Activated naive CD8-positive, alpha-beta T cell (primary cell): ENCODE measurements at regions not wholly inside any gene's neighbourhood (a gene's known extent, or its start where the extent isn't known, plus 50 kb on each side); places are given as distances from the start of the nearest gene placed in this dataset.
"Not testable (repeated sequence)": the region's sequence is repeated elsewhere in the genome, so short reads cannot be mapped to it uniquely, and the experiment has no call there.

Experiments
- H3K27ac Mint-ChIP-seq: one replicate; pipeline ENCODE4 v1.8.0; 2021; ENCODE audit warnings: mixed read lengths
- H3K27me3 Mint-ChIP-seq: one replicate; pipeline ENCODE4 v1.8.0; 2021; ENCODE audit warnings: mixed read lengths
- H3K36me3 Mint-ChIP-seq: one replicate; pipeline ENCODE4 v1.8.0; 2021; ENCODE audit warnings: mixed read lengths
- H3K4me1 Mint-ChIP-seq: one replicate; pipeline ENCODE4 v1.8.0; 2021; ENCODE audit warnings: low read depth, mixed read lengths
- H3K4me3 Mint-ChIP-seq: one replicate; pipeline ENCODE4 v1.8.0; 2021; ENCODE audit warnings: mild to moderate bottlenecking, mixed read lengths
- H3K9me3 Mint-ChIP-seq: one replicate; pipeline ENCODE4 v1.8.0; 2021; ENCODE audit warnings: low read depth, mixed read lengths

DNA sequence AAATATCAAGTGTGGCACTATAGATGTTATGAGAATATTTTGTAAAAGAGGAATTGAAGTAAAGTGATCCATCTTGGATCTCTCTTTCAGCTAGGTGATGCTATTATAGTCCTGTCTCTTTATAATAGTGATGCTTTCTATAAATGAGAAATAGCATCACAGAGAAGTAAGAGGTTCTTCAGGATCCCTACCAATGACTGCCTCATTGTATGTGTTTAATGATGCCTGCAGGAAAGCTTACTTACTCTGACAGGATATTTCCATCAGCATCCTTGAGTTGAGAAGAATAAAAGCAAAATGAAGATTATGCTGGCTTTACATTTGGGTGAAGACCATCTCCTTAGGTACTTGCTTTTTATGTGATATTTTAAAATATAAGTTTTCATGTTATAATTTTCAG is 846.0 kb upstream of the LRFN5 start:
- no peaks in the 10 kb centered on the region for H3K4me1 Mint-ChIP-seq
- no peak overlapping the region for H3K27ac Mint-ChIP-seq
- peaks cover 9% of the 10 kb centered on the region for H3K9me3 Mint-ChIP-seq
- no peak overlapping the region for H3K4me3 Mint-ChIP-seq
- no peaks in the 10 kb centered on the region for H3K36me3 Mint-ChIP-seq
- H3K27me3 Mint-ChIP-seq: no peaks in the 10 kb centered on the region

DNA sequence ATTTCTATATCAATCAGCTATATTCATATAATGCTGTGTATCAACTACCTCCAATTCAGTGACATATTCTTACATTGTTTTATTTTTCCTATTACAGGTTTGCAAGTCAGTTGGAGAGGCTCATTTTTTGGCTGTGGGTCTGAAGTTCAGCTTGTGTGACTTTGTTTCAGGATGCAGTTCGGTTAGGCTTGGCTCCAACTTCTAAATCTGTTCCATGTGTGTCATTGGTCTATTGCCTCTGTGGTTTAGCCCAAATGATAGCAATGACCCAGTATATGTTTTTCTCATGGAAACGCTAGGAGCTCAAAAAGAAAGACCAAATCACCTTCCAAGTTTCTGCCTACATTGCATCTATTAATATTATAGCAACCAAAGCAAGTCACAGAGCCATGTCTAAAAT is 848.6 kb upstream of the LRFN5 start:
- Mint-ChIP-seq H3K9me3 (peaks cover 5% of the 10 kb centered on the region), H3K4me3 (no peak overlapping the region), H3K27me3 (no peaks in the 10 kb centered on the region), H3K27ac (no peak overlapping the region), H3K4me1 (no peaks in the 10 kb centered on the region), H3K36me3 (no peaks in the 10 kb centered on the region)

DNA sequence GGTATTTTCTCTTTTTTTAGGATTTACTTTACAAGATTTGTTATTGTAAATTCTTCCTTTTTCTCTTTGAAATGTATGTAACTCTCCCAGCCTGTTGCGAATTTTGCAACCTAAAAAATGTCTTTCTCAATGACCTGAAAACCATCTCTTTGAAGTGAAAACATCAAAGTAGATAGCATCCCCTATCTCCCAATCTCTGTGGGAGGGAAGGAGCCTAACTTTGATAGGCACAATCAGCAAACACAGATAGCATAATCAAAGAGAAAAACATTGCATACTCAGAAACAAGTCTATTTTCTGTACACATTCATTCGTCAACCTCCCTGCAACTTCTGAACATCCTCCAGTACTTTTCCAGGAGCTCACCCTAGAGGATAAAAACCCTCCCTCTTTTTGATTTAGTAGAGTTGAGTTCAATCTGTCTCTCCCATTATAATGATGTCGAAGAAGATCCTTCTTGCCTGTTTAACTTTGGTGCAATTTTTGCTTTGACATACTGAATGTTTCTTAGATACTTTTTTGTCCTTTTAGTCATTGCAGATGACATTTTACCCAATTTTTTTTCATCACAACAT is 849.2 kb upstream of the LRFN5 start:
- Mint-ChIP-seq H3K9me3 (peaks cover 5% of the 10 kb centered on the region), H3K36me3 (no peaks in the 10 kb centered on the region), H3K27me3 (no peaks in the 10 kb centered on the region), H3K4me1 (no peaks in the 10 kb centered on the region), H3K4me3 (no peak overlapping the region), H3K27ac (no peak overlapping the region)

DNA sequence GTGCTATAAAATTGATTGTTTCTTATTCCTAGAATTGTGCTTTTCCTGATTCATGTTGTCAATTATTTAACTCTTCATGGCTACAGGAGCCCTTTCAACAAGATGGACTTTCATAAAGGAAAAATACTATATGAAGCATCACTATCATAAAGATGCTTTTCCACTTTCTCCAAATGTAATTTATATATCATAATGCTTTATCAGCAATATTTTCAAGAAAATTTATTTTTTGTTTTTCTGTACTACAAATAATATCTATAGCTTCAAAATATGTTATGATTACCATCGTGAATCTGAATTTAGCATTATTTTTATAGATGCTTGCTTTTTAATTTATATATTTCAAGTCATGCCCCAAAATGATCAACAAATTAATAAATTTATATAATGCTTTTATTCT is 873.5 kb upstream of the LRFN5 start:
- Mint-ChIP-seq H3K27me3 (no peaks in the 10 kb centered on the region), H3K9me3 (peaks cover 14% of the 10 kb centered on the region), H3K36me3 (no peaks in the 10 kb centered on the region), H3K27ac (no peak overlapping the region), H3K4me1 (no peaks in the 10 kb centered on the region), H3K4me3 (no peak overlapping the region)

DNA sequence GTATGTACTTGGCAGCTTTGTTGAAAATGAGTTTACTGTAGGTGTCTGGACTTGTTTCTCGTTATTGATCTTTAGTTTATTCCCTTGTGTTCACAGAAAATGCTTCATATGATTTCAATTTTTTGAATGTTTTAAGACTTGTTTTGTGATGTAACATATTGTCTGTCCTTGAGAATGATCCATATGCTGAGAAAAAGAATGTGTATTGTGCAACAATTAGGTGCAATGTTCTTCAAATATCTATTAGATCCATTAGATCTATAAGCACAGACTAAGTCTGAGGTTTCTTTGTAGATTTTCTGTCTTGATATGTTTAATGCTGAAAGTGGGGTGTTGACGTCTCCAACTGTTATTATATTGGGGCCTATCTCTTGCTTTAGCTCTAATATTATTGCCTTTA is 879.6 kb upstream of the LRFN5 start:
- Mint-ChIP-seq H3K4me1 (no peaks in the 10 kb centered on the region), H3K27ac (no peak overlapping the region), H3K27me3 (no peaks in the 10 kb centered on the region), H3K36me3 (no peaks in the 10 kb centered on the region), H3K4me3 (no peak overlapping the region), H3K9me3 (peaks cover 19% of the 10 kb centered on the region)

DNA sequence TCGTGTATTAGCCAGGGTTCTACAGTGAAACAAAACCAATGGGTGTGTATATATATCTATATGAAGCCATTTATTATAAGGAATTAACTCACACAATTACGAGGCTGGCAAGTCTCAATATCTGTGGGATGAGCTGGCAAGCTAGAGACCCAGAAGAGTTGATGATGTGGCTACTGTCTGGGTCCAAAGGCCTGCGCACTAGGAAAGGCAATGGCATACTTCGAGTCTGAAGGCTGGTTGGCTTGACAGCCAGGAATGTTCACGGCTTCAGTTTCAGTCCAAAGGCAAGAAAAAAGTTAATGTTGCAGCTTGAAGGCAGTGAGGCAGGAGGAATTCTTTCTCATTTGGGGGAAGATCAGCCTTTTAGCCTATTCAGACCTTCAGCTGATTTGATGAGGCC is 893.3 kb upstream of the LRFN5 start:
- peaks cover 9% of the 10 kb centered on the region for H3K9me3 Mint-ChIP-seq
- H3K27ac Mint-ChIP-seq: no peak overlapping the region
- no peak overlapping the region for H3K4me3 Mint-ChIP-seq
- H3K4me1 Mint-ChIP-seq: no peaks in the 10 kb centered on the region
- no peaks in the 10 kb centered on the region for H3K36me3 Mint-ChIP-seq
- no peaks in the 10 kb centered on the region for H3K27me3 Mint-ChIP-seq

DNA sequence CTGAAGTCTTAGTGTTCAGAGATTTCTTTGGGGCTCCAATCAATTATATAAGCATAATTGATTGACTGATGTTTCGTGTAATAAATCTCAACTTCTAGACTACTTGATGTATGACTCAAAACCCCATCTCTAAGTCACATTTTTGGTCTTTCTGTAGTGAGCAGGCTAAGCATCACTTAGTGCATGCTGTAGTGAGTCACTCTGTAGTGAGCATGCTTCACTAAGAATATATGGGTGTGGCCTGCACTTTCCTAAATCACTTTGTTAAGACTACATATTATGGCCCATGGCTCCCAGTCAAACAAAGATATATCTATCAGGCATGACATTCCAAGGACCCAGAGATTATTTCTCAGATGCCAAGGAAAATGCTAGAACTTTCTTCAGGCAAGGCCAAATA is 909.4 kb upstream of the LRFN5 start:
- H3K27ac Mint-ChIP-seq: no peak overlapping the region
- no peak overlapping the region for H3K4me3 Mint-ChIP-seq
- no peaks in the 10 kb centered on the region for H3K4me1 Mint-ChIP-seq
- peaks cover 5% of the 10 kb centered on the region for H3K9me3 Mint-ChIP-seq
- H3K36me3 Mint-ChIP-seq: no peaks in the 10 kb centered on the region
- H3K27me3 Mint-ChIP-seq: no peaks in the 10 kb centered on the region

DNA sequence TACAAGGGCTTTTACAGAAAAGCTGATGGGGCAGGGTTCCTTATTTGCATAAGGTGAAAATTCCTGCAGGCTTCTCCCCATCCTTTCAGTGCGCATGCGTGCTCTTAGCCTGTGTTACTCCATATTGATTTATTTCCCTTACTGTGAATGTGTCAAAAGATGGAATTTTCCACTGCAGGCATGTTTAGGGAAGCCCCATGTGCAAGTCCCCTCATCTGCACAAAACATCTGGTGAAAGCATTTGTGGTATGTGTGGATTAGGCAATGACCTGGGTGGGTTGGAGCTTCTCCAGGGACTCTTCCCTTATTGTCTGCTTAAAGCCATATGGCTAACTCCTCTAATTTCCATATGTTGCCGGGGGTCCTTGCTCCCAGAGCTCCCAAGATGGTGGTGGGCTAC is 912.7 kb upstream of the LRFN5 start:
- no peaks in the 10 kb centered on the region for H3K27me3 Mint-ChIP-seq
- no peaks in the 10 kb centered on the region for H3K9me3 Mint-ChIP-seq
- H3K4me1 Mint-ChIP-seq: no peaks in the 10 kb centered on the region
- H3K27ac Mint-ChIP-seq: no peak overlapping the region
- no peaks in the 10 kb centered on the region for H3K36me3 Mint-ChIP-seq
- H3K4me3 Mint-ChIP-seq: no peak overlapping the region

DNA sequence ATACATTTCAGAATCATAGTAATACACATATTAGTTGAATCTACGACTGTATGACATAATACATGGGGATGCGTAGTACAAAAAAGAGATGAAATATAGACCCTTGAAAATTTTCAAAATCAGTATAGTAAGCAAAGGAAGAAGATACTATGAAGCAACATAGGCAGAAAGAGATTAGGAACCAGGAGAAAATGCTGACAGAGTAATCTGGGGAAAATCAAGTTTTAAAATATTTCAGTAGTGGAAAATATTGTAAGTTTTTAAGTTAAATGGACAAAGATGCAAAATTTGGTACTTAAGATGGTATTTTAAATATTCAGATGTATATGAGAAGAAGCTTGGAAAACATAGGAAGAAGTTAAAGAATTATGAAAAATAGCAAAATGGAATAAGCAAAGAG is 915.6 kb upstream of the LRFN5 start:
- Mint-ChIP-seq H3K4me1 (no peaks in the 10 kb centered on the region), H3K27me3 (no peaks in the 10 kb centered on the region), H3K27ac (no peak overlapping the region), H3K36me3 (no peaks in the 10 kb centered on the region), H3K9me3 (no peaks in the 10 kb centered on the region), H3K4me3 (no peak overlapping the region)

DNA sequence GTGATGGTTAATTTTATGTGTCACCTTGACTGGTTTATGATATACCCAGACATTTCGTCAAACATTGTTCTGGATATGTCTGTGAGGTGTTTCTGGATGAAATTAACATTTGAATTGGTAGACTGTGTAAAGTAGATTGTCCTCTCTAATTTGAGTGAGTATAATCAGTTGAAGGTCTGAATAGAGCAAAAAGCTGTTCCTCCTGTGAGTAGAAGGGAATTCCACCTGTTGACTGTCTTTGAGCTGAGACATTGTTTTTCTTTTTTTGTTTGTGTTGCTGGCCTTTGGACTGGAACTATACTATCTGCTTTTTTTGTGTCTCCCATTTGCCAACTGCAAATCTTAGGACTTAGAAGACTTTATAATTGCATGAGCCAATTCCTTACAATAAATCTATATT is 920.9 kb upstream of the LRFN5 start:
- H3K27ac Mint-ChIP-seq: no peak overlapping the region
- H3K4me3 Mint-ChIP-seq: no peak overlapping the region
- no peaks in the 10 kb centered on the region for H3K4me1 Mint-ChIP-seq
- no peaks in the 10 kb centered on the region for H3K9me3 Mint-ChIP-seq
- H3K27me3 Mint-ChIP-seq: no peaks in the 10 kb centered on the region
- H3K36me3 Mint-ChIP-seq: no peaks in the 10 kb centered on the region

DNA sequence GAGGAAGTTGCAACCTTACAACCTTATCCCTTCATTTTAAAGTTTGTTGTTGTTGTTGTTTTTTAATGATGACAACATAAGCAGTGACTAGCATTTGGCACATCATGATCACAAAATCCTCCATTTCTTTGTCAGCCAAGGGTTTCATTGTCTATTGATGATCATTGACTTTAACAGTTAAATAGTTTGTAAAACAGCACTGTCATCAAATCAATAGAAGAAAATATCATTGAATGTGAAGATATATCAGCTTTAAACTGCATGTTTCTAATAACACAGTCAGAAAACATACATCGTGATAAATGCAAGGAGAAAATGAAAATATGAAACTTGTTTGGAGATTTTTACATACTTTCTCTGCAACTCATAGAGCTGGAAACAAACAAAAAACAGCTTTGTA is 922.3 kb upstream of the LRFN5 start:
- Mint-ChIP-seq H3K4me3 (no peak overlapping the region), H3K36me3 (no peaks in the 10 kb centered on the region), H3K4me1 (no peaks in the 10 kb centered on the region), H3K27me3 (no peaks in the 10 kb centered on the region), H3K27ac (no peak overlapping the region), H3K9me3 (peaks cover 3% of the 10 kb centered on the region)

DNA sequence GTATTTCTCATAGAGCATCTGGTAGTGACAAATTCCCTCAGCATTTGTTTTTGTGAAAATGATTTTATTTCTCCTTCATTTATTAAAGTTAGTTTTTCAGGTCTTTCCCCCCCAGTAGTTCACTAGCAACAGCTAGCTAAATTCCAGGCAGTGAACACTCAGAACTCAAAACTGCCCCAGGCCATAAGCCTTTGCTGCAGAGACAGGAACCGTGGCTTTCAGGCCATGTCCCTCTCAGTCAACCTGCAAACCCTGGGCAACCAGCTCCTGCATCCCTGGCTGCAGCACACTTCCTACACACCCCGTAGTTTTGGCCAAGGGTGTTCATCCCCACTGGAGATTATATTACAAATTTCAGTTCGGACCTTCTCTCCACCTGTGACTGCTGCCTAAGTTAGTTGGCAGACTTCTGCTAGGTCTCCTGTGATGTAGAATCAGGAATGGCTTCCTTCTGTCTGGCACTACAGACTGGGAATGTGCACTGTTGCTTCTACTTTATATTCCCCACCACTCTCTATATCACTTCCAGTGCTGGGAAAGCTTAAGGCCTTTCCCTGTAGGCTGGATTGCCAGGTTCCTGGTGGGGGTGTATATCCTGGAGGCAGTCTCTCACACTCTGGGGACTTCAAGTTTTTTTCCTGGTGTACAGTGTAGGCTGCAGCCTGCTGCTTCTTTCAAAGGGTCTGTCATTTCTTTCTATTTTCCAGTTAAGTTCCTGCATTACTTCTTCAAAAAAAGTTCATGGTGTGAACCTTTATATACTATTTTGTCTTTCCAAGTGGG is 924.4 kb upstream of the LRFN5 start:
- Mint-ChIP-seq H3K4me3 (no peak overlapping the region), H3K9me3 (peaks cover 3% of the 10 kb centered on the region), H3K4me1 (no peaks in the 10 kb centered on the region), H3K27me3 (no peaks in the 10 kb centered on the region), H3K27ac (no peak overlapping the region), H3K36me3 (no peaks in the 10 kb centered on the region)

DNA sequence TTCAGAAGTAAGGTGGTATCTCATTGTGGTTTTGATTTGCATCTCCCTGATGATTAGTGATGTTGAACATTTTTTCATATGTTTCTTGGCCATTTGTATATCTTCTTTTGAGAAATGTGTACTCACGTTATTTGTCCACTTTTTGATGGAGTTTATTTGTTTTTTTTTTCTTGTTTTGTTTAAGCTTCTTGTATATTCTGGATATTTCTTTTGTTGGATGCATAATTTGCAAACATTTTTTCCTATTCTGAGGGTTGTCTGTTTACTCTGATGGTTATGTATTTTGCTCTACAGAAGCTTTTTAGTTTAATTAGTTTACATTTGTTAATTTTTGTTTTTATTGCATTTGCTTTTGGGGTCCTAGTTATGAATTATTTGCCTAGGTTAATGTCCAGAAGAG is 927.4 kb upstream of the LRFN5 start:
- Mint-ChIP-seq H3K4me3 (no peak overlapping the region), H3K27ac (no peak overlapping the region), H3K9me3 (peaks cover 3% of the 10 kb centered on the region), H3K4me1 (no peaks in the 10 kb centered on the region), H3K27me3 (no peaks in the 10 kb centered on the region), H3K36me3 (no peaks in the 10 kb centered on the region)

DNA sequence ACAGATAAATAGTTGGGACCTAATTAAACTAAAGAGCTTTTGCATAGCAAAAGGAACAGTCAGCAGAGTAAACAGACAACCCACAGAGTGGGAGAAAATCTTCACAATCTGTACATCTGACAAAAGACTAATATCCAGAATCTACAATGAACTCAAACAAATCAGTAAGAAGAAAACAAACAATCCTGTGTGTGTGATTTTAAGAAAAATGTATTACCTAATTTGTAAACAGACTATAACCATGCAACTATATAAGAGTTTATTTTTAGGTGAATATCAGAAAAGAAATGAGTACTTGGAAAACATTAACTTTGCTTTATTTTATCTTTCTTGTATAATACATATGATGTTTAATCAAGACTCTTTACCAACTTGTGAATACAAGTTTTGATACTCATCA is 929.5 kb upstream of the LRFN5 start:
- not testable (repeated sequence) for H3K4me3 Mint-ChIP-seq, H3K36me3 Mint-ChIP-seq, H3K4me1 Mint-ChIP-seq, H3K27me3 Mint-ChIP-seq, H3K9me3 Mint-ChIP-seq, H3K27ac Mint-ChIP-seq

DNA sequence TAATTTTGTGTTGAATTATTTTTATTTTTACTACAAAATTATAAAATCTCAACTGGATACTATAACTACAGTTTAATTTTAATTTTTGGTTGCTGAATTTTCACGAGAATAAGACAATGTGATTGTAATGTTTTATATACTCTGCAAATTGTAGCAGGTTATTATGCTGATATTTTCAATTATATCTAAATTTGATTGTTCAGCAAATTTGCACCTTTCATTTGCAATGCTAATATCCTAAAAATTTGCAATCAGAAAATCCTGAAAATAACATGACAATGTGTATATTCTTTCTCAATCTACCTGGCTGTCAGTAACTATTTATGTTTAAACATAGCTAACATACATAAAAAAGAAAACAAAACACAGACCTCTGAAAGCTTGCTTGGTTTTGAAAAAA is 932.2 kb upstream of the LRFN5 start:
- Mint-ChIP-seq H3K27ac (no peak overlapping the region), H3K4me1 (no peaks in the 10 kb centered on the region), H3K27me3 (no peaks in the 10 kb centered on the region), H3K4me3 (no peak overlapping the region), H3K36me3 (no peaks in the 10 kb centered on the region), H3K9me3 (no peaks in the 10 kb centered on the region)

DNA sequence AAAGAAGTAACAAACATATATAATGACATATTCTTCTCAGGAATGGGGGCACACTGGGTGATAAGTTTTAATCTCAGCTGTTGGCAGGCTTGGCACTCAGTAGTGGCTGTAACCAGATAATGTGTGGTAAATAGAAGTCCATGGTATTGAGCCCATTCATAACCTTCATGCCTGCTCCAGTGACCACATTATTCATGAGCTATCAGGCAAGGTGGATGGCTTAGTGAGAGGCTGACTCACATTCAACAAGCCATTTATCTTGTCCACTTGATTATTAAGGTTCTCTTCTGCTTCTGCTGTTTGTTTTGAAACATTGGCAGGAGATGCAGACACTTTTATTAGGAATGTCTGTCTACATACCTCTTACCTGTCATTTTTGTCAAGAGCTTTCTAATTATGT is 950.4 kb upstream of the LRFN5 start:
- no peaks in the 10 kb centered on the region for H3K36me3 Mint-ChIP-seq
- no peaks in the 10 kb centered on the region for H3K27me3 Mint-ChIP-seq
- no peak overlapping the region for H3K4me3 Mint-ChIP-seq
- H3K27ac Mint-ChIP-seq: no peak overlapping the region
- H3K4me1 Mint-ChIP-seq: no peaks in the 10 kb centered on the region
- H3K9me3 Mint-ChIP-seq: no peaks in the 10 kb centered on the region
